OCI-LY3 (cell line): ENCODE measurements at regions not wholly inside any gene's neighbourhood (a gene's known extent, or its start where the extent isn't known, plus 50 kb on each side); places are given as distances from the start of the nearest gene placed in this dataset.

Experiments used
- CTCF ChIP-seq: fragments of 200-600, 300-600 bp; sonication (generic); IDR thresholded peaks from 2 replicates; pipeline ENCODE4 v1.5.1; 2014; ENCODE audit warnings: antibody characterized with exemption, low read length, low read depth
- EZH2phosphoT487 ChIP-seq: fragments of 200-600 bp; shearing (Covaris generic); IDR thresholded peaks from 2 replicates; pipeline ENCODE4 v1.6.1; 2018; ENCODE audit warnings: antibody characterized with exemption, mixed run types, low read depth

GRCh38 chr11:106468086-106468485 lies 390.6 kb downstream of the AASDHPPT start:
- TF ChIP-seq EZH2phosphoT487, result no peak
- no peak for TF ChIP-seq CTCF
